SK-N-SH treated with all-trans-retinoic acid at 6 μM for 48 hours (cell line): ENCODE measurements at regions not wholly inside any gene's neighbourhood (a gene's known extent, or its start where the extent isn't known, plus 50 kb on each side); places are given as distances from the start of the nearest gene placed in this dataset.
A peak's percentile ranks its signal among the peaks of the same experiment; 100 is the strongest.

ENCODE experiments used
- ATAC-seq: fragments of 200-7000 bp; cut with Tn5 transposase; 3 replicates; pipeline ENCODE4 v1.9.1; 2020; ENCODE audit warnings: mild to moderate bottlenecking, moderate library complexity
- GLIS3 ChIP-seq: fragments of 250-450 bp; sonication (Bioruptor Pico); IDR thresholded peaks from 2 replicates; pipeline ENCODE4 v1.5.0; 2020; ENCODE audit warnings: mild to moderate bottlenecking, moderate library complexity
- ISL1 ChIP-seq: fragments of 250-450 bp; sonication (Bioruptor Pico); IDR thresholded peaks from 2 replicates; pipeline ENCODE4 v2.1.2; 2022; ENCODE audit warnings: mild to moderate bottlenecking, moderate library complexity
- OSR1 ChIP-seq: fragments of 250-450 bp; sonication (Bioruptor Pico); IDR thresholded peaks from 2 replicates; pipeline ENCODE4 v1.8.0; 2022; ENCODE audit warnings: moderate library complexity, mild to moderate bottlenecking, inconsistent platforms
- PPARA ChIP-seq: fragments of 250-450 bp; sonication (Bioruptor Pico); IDR thresholded peaks from 2 replicates; pipeline ENCODE4 v1.5.0; 2020; ENCODE audit warnings: mild to moderate bottlenecking, borderline replicate concordance
- RARB ChIP-seq: fragments of 250-450 bp; sonication (Bioruptor Pico); IDR thresholded peaks from 2 replicates; pipeline ENCODE4 v1.8.0; 2021; ENCODE audit warnings: mild to moderate bottlenecking, moderate library complexity
- TOX ChIP-seq: fragments of 250-450 bp; sonication (Bioruptor Pico); IDR thresholded peaks from 2 replicates; pipeline ENCODE4 v1.8.0; 2021; ENCODE audit warnings: mild to moderate bottlenecking, moderate library complexity, borderline replicate concordance
- ZFP3 ChIP-seq: fragments of 250-450 bp; sonication (Bioruptor Pico); IDR thresholded peaks from 2 replicates; pipeline ENCODE4 v1.5.0; 2020; ENCODE audit warnings: mild to moderate bottlenecking, moderate library complexity
- ZNF565 ChIP-seq: fragments of 450-650 bp; formaldehyde crosslinking; conservative IDR thresholded peaks from 2 replicates; pipeline ENCODE4 v1.5.0; 2020; ENCODE audit warnings: low read depth, mild to moderate bottlenecking, moderate library complexity
- ZNF8 ChIP-seq: fragments of 450-650 bp; formaldehyde crosslinking; IDR thresholded peaks from 2 replicates; pipeline ENCODE4 v1.5.0; 2020; ENCODE audit warnings: mild to moderate bottlenecking, moderate library complexity
- TF ChIP-seq, protein P1 (sequence below): fragments of 250-450 bp; sonication (Bioruptor Pico); IDR thresholded peaks from 2 replicates; pipeline ENCODE4 v1.8.0; 2021; ENCODE audit warnings: low read depth, mild to moderate bottlenecking, moderate library complexity, borderline replicate concordance
- TF ChIP-seq, protein P2 (sequence below): fragments of 250-450 bp; sonication (Bioruptor Pico); IDR thresholded peaks from 2 replicates; pipeline ENCODE4 v1.5.1; 2020; ENCODE audit warnings: low read depth, mild to moderate bottlenecking, moderate library complexity
- TF ChIP-seq, protein P3 (sequence below): fragments of 250-450 bp; sonication (Bioruptor Pico); IDR thresholded peaks from 2 replicates; pipeline ENCODE4 v1.8.0; 2020; ENCODE audit warnings: mild to moderate bottlenecking, moderate library complexity, borderline replicate concordance

GRCh38 chr6:139580592-139581484 lies 206.4 kb upstream of the CITED2 start (continued):
- TF ChIP-seq, protein P1, sequence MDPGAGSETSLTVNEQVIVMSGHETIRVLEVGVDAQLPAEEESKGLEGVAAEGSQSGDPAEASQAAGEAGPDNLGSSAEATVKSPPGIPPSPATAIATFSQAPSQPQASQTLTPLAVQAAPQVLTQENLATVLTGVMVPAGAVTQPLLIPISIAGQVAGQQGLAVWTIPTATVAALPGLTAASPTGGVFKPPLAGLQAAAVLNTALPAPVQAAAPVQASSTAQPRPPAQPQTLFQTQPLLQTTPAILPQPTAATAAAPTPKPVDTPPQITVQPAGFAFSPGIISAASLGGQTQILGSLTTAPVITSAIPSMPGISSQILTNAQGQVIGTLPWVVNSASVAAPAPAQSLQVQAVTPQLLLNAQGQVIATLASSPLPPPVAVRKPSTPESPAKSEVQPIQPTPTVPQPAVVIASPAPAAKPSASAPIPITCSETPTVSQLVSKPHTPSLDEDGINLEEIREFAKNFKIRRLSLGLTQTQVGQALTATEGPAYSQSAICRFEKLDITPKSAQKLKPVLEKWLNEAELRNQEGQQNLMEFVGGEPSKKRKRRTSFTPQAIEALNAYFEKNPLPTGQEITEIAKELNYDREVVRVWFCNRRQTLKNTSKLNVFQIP (CRISPR knock-in tag): no peak
- TF ChIP-seq, protein P2, sequence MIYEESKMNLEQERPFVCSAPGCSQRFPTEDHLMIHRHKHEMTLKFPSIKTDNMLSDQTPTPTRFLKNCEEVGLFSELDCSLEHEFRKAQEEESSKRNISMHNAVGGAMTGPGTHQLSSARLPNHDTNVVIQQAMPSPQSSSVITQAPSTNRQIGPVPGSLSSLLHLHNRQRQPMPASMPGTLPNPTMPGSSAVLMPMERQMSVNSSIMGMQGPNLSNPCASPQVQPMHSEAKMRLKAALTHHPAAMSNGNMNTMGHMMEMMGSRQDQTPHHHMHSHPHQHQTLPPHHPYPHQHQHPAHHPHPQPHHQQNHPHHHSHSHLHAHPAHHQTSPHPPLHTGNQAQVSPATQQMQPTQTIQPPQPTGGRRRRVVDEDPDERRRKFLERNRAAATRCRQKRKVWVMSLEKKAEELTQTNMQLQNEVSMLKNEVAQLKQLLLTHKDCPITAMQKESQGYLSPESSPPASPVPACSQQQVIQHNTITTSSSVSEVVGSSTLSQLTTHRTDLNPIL (CRISPR knock-in tag): no peak
- TF ChIP-seq OSR1 (CRISPR knock-in tag) (no peak), RARB (CRISPR knock-in tag) (no peak), ZNF8 (no peak), TOX (CRISPR knock-in tag) (no peak)

- TF ChIP-seq OSR1 (CRISPR knock-in tag) (no peak), ZNF8 (no peak), GLIS3 (CRISPR knock-in tag) (no peak), PPARA (CRISPR knock-in tag) (no peak), RARB (CRISPR knock-in tag) (no peak), ISL1 (CRISPR knock-in tag) (peak; percentile 24; the same call in 1 of the 2 replicates), ZFP3 (CRISPR knock-in tag) (no peak)
- TF ChIP-seq, protein P3, sequence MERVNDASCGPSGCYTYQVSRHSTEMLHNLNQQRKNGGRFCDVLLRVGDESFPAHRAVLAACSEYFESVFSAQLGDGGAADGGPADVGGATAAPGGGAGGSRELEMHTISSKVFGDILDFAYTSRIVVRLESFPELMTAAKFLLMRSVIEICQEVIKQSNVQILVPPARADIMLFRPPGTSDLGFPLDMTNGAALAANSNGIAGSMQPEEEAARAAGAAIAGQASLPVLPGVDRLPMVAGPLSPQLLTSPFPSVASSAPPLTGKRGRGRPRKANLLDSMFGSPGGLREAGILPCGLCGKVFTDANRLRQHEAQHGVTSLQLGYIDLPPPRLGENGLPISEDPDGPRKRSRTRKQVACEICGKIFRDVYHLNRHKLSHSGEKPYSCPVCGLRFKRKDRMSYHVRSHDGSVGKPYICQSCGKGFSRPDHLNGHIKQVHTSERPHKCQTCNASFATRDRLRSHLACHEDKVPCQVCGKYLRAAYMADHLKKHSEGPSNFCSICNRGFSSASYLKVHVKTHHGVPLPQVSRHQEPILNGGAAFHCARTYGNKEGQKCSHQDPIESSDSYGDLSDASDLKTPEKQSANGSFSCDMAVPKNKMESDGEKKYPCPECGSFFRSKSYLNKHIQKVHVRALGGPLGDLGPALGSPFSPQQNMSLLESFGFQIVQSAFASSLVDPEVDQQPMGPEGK (CRISPR knock-in tag): peak; percentile 15; the same call in 1 of the 2 replicates
- TF ChIP-seq, protein P1 (CRISPR knock-in tag): no peak
- peak; percentile 90 for ATAC-seq
These were observed 203.5 kb upstream of the CITED2 start for GRCh38 chr6:139577763-139578604.

DNA sequence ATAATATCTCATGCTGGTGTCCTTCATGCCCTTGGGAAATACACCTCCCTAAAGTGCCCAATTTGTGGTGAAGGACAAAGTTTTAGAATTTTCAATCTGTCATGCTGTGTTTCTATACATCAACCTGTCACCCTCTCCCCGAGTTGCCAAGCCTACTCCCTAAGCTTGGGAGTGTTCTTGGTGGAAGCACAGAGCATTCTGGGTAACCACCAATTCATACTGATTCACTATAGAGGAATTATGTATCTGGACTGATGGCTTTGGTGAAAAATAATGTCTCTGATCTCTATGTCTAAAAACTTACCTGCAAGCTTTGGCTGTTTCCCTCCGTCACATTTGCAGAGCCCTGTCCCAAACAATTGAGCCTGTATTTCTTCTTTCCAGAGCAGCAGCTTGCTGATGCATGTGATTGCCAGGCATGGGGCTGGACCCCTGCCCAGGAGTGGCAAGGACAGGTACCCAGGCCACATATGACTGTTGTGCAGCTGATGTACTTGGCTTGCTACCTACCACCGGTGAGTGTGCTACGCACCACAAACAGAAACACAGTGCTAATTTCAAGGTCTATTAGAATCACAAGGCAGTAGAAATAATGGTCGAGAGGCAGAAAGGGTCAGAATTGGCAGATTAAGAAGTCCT lies 202.8 kb upstream of the CITED2 start:
- peak; percentile 49 for ATAC-seq
- TF ChIP-seq ISL1 (CRISPR knock-in tag) (no peak), TOX (CRISPR knock-in tag) (no peak), OSR1 (CRISPR knock-in tag) (no peak), ZNF565 (CRISPR knock-in tag) (no peak), ZFP3 (CRISPR knock-in tag) (no peak), GLIS3 (CRISPR knock-in tag) (no peak)
- TF ChIP-seq, protein P1 (CRISPR knock-in tag): no peak
- TF ChIP-seq, protein P3 (CRISPR knock-in tag): no peak
